NCI-H2227 (cell line): ENCODE measurements at regions not wholly inside any gene's neighbourhood (a gene's known extent, or its start where the extent isn't known, plus 50 kb on each side); places are given as distances from the start of the nearest gene placed in this dataset.

ENCODE experiments used
- DNase-seq: peaks from one replicate; lab custom pipeline; 2025; ENCODE audit not compliant: unreplicated experiment; lab: John Stamatoyannopoulos, UW

- DNase-seq: no peak
Observed at GRCh38 chr18:43481069-43481468, 203.8 kb upstream of the SYT4 start.

DNA sequence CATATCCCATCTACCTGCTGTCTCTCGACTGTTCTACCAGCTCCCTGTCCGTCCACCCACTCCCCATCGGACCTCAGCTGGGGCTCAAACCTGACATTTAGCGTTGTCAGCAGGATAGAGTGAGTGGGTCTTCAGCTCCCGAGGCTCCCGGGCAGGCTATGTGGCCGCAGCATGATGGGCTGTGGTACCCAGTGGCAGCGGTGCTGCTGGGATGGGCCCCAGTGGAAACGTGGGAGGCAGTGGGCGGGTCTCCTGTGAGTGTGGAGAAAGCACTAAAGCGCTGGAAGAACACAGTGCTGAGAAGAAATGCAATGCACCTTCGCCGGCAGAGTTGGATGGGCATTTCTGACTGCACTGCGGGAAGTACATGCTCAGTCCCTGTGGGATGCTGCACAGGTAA, 204.8 kb upstream of the SYT4 start:
- DNase-seq: no peak

GRCh38 chr18:43482600-43482999, 205.3 kb upstream of the SYT4 start:
- DNase-seq: no peak

DNA sequence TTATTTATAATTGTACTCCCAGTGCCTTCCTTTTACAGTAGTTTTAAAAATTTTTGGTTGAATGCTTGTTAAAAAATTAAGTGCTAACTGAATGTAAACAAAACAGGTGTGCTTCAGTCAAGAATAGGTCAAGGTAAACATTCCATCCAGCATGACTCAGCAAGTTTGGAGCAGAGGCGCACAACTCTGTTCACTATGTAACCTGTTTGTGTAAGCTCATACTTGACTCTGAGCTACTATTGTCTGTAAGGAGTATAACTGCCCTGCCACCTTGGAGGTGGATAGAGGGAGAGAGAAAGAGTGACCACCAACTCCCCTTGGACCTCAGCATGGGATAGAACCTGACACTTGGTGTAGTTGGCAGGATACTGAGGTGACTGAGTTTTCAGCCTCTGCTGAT, 207.4 kb upstream of the SYT4 start:
- DNase-seq: no peak

DNA sequence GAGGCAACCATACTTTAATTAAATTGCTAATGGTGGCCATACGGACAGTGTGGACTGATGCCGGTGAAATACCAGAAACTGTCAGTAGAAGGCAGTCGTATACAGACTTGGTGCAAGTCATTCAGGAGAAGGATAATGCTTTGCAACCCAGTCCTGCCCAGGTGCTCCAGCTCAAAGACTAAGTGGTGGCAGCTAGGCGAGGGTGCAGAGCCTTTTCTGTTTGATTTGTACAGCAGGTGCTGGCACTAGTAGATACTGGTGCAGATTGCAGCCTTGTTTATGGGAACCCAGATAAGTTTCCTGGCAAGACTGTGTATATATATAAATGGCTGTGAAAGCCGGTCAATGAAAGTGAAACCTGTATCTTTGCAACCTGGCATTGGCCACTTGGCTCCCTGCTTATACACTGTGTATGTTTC, 208.3 kb upstream of the SYT4 start:
- DNase-seq: no peak

- DNase-seq: peak; percentile 11
Observed at GRCh38 chr18:43486462-43486861, 209.2 kb upstream of the SYT4 start.

DNA sequence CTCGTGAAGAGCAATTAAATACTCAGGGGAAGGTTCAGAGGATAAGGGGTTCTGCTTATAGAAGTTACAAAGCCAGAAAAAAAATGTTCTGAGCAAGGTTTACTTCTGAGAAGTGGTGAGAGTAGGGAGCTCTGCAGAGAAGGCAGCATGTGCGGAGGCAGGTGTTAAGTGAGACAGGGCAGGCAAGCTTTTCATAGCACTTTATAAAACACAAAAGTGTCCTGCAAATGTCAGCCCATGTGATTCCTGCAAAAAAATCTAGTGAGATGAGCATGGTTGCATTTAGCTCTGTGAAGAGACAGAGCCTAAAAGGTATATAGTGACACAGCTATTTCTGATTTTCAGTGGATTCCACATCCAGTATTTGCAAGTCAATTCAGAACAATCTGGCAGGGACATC, 223.8 kb upstream of the SYT4 start:
- DNase-seq: no peak

- no peak for DNase-seq
Observed at GRCh38 chr18:43506935-43507334, 229.6 kb upstream of the SYT4 start.

GRCh38 chr18:43507842-43508481, 230.7 kb upstream of the SYT4 start:
- DNase-seq: no peak

- no peak for DNase-seq
Observed at GRCh38 chr18:43514747-43515146, 237.5 kb upstream of the SYT4 start.

- DNase-seq: no peak
Observed at GRCh38 chr18:43515481-43515880, 238.2 kb upstream of the SYT4 start.

GRCh38 chr18:43524260-43524659, 247.0 kb upstream of the SYT4 start:
- DNase-seq: no peak

DNA sequence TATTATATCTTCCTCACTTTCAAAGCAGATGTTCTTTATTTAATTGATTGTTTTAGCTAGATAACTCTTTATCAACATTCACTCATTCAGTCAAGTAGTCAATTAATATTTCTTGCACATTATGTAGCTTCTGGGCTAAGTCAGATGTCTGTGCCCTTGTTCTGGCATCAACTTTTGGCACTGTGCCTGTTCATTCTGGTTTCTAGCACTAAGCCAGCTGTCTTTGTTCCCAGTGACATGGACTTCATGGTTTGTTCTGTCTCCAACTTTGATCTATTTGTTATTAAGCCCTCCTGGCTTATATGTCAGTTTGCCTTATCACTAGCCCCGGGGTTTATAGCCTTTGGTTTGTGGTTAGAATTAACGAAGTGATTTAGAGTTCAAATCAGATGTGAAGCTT, 247.9 kb upstream of the SYT4 start:
- DNase-seq: no peak

DNA sequence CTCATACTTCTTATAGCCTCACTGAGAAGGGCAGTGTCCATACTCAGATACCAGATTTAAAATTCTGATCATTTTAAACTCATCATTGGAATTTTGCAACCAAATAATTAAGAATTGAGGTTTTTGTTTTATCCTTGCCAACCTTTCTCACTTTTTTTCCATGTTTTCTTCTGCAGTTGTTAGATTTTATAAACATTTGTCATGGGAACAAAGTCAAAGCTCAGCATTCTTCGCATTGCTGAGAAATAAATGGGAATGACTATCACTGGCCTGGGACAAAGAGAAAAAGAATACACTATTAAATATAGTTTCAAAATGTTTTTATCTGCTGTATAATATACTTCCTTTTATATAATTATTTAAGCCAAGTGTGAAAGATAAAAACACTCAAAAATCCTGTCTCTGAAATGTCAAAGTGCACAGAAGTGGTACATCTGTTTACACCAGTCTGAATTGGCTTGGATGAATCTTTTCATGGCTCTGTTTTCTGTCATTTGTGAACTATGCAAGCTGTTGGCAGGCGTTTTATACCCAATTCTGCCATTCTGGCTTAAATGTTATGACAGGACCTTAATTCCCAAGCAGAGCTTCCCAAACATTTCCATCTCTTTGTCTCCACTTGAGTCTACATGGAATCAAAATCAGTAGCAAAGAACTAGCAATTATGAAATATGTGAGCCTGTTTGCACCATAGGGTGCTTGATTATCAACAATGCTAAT, 249.3 kb upstream of the SYT4 start:
- peak; percentile 12 for DNase-seq

GRCh38 chr18:43531438-43531837, 254.1 kb upstream of the SYT4 start:
- no peak for DNase-seq

DNA sequence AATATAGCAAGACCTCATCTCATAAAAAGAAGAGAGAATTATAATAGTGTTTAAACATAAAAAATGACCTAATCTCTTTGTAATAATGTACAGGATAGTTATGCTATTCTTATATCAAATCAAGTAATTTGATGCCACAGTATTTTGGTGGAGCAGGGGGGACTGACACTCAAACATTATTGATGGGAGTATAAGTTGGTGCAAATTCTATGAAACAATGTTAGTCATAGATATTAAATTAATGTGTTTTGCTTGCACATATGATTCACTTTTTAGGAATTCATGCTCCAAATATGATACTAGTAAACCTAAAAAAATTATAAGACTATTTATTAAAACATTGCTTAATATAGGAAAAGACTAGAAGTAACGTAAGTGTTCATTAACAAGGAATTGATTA, 256.1 kb upstream of the SYT4 start:
- no peak for DNase-seq

- DNase-seq: no peak
Observed at GRCh38 chr18:43534511-43534910, 257.2 kb upstream of the SYT4 start.

DNA sequence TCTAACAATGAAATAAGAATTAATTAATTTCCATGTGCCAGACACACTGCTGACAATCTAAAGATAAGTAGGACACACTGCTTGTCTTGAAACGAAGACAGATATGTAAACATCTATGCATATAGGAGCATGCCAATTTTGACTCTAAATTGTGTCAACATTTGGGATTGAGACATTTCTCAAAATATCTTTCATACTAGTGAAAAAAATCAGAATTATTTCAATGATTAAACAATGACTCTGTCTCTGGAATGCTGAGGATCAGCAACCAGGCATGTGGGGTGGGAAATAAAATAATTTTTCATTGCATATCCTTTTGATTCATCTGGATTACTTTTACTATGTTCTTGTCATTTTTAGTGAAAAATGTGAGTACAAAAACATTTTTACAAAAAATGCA, 262.6 kb upstream of the SYT4 start:
- DNase-seq: no peak

GRCh38 chr18:43542016-43542415, 264.7 kb upstream of the SYT4 start:
- no peak for DNase-seq

- DNase-seq: no peak
Observed at GRCh38 chr18:43543236-43543635, 265.9 kb upstream of the SYT4 start.

DNA sequence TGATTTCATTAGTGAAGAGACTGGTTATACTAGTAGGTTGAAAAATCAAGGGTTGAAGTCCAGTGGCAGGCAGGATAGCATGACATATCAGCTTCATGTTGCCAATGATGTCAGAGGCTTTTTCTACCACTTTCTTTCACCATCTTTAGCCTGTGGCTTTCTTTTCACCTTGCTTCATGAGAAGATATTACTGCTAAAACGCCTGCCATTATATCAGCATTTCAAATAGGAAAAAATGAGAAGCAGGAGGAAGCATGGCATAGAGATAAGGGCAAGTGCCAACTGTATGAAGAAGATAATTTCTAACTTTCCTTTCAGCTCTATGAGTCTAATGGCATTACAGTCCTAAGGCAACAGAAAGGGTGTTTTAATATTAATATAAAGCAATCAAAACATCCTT, 270.2 kb upstream of the SYT4 start:
- DNase-seq: no peak

DNA sequence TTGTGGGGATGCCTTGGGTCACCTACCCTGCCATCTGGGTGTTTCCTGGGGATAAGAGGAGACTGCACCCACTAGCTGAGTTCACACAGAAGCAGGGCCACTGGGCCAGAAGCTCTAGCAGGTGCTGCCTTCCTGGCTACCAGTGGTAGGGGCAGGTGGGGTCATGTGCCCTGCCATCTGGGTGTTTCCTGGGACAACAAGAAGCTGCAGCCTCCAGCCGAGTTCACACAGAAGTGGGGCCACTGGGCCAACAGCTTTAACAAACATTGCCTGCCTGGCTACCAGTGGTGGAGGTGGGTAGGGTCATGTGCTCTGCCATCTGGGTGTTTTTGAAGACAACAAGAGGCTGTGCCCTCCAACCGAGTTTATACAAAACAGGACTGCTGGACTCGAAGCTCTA, 282.2 kb upstream of the SYT4 start:
- DNase-seq: no peak

DNA sequence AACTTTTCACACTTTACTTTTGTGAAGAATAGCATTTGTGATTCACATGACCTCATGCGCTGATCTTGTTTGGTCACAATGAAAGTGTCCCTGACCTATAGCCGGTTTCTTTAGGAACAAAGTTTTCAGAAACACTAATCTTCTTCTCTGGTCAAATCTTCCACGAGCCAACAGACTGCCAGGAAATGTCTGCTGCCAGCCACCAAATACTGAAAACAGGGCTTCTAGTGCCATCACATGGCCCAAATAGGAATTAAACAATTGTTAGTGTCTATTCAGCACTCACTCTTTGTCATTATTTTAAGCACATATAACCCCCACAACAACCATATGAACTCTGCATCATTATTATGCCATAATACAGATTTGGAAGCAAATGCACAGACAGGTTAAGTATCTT, 286.5 kb upstream of the SYT4 start:
- peak; percentile 68 for DNase-seq
